Stimulated activated CD8-positive, alpha-beta memory T cell treated with anti-CD3 and anti-CD28 coated beads, Interleukin-7, amount 100 ng/mL, for 24 hours (primary cell): ENCODE measurements at regions not wholly inside any gene's neighbourhood (a gene's known extent, or its start where the extent isn't known, plus 50 kb on each side); places are given as distances from the start of the nearest gene placed in this dataset.

ENCODE experiments used
- DNase-seq: peaks from one replicate; pipeline ENCODE4 v3.0.0-alpha.2; 2020; ENCODE audit warnings: low read depth

DNA sequence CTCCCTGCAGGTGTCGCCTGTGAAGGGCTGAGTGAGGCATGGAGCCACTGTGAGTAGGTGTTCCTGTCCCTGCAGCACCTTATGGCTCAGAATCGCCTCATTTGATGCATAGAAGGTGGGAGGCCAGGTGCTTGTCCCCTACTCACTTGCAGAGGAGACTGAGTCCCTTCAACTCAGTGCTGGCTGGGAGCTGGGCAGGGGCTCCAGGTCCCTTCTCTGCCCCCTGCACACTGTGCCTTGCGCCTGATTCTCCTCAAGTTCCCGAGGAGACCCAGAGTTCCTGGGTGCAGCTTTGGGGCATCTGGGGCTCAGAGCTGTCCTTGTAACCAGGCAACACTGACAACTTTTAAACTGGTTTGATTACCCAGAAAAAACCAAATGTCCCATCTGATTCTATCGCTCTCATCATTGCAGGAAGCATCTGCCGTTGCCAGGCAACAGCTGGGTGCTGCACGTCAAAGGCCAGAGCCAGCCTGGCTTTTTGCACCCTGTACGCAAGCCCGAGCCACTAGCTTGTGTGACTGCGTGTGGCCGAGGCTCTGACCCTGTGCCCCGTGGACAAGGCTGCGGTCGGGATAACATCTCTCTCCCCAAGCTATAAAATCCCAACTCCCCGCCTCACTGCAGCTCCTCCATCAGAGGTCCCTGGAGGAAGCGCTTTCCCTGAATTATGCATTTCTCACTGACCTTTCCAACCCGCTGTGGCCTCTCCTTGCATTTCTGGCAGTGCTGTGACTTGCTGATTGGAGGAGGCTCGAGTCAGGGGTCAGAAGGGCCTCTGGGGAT lies 130.8 kb upstream of the HDAC4 start:
- no peak for DNase-seq

DNA sequence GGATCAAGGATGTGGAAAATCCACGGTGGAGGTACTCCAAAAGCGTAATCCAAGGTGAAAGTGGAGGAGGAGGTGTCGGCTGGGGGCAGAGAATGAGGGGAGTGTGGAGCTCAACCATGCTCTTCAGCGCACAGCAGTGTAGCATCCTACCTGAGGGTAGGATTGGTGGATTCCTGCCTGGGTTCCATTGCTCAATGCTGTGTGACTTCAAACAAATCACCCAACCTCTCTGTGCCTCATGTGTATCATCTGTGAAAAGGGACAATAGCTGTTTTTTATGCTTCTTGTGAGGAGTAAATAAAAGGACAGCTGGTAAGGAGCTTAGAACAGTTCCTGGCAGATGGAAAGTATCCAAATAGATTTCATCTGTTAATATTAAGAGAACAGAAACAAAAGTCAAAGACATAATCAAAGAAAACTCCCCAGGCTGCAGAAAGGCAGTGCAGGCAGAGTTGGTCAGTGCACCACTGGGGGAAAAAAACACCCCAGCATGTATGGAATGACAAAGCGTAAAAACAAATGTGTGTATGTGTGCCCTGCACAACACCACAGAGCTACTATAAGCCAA lies 130.0 kb upstream of the HDAC4 start:
- DNase-seq: no peak

- DNase-seq: no peak
Measured at GRCh38 chr2:239529313-239530015, 128.6 kb upstream of the HDAC4 start.

DNA sequence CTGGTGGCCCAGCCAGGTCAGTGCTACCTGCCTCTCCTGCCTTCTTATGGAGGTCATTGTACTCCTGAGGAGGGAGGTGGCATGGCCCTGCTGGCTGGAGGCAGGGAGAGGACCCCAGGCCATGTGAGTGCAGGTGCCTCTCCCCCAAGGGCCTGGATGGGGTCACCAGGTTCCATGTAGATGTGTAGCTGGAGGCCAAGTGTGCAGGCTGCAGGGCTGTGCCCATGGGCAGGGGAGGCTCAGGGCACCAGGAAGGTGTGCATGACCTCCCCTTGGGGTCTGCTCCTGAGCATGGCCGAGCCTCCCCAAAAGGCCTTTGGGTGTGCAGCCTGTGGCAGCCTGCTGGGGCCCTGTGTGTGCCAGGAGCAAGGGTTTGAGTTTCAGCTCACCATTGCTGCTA lies 128.1 kb upstream of the HDAC4 start:
- no peak for DNase-seq

- DNase-seq: no peak
Measured at GRCh38 chr2:239528146-239528545, 127.3 kb upstream of the HDAC4 start.

DNA sequence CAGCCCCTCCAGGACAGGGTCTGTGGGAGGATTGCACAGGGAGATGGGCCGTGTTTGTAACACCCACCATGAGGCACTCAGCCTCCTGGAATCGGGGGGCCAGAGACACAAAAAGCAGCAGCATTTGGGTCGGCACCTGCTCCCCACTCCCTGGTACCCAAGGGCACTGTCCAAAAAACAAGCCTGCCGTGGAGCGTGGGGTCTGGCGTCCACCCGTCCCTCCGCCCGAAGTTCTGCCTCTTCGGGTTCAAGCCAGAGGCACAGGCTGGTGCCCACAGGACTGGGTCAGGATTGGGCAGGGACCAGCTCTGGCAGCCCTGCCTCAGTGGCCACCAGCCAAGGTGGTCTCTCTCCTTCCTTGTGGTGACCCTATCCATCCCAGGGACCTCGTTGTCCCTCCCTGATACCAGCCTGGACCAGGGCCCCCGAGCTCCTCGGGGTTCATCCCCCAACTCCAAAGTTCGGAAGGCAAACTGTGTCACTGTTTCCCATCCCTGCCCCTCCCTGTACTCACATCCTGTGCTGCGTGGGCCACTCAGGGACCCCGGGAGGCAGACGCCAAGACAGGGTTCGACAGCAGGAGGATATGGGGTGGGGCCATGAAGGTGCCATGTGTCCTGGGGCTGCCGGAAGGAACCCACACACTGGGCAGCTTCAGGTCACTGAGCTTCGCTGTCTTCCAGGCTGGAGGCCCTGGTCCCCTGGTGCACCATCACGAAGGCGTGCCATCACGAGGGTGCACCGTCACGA lies 126.0 kb upstream of the HDAC4 start:
- DNase-seq: no peak

DNA sequence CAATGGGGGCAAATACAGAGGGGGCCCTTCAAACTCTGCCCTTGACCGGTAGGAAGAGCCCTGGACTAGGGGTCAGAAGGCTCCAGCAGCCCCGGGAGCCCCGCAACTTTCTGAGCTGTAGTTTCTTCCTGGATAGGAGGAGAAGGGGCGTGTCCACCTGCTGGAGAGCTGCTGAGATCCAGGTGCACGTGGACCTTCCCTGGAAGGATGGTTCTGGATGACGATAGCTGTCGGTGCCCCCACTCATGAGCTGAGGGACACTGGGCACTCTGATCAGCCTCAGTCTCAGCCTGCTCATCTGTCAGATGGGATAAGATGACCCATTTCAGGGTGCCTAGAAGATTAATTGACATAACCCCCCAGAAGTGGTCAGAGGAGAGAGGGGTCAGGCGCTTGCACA lies 125.2 kb upstream of the HDAC4 start:
- no peak for DNase-seq

DNA sequence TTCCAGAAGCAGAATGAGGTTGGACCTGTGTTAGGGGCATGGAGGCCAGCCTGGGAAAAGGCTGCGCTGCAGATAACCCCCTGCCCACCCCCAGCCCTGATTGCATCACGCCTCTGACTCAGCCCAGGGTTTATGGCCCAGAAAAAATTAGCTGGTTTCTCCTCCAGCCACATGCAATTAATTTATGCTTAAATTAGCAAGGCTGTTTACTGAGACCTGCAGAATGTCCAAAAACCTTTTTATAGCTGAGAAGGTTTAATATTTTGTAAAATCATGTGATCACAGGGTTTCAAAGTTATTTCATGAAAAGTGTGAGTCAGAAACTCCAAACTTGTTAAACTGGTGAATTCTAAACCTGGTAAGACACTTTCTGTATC lies 123.1 kb upstream of the HDAC4 start:
- no peak for DNase-seq

DNA sequence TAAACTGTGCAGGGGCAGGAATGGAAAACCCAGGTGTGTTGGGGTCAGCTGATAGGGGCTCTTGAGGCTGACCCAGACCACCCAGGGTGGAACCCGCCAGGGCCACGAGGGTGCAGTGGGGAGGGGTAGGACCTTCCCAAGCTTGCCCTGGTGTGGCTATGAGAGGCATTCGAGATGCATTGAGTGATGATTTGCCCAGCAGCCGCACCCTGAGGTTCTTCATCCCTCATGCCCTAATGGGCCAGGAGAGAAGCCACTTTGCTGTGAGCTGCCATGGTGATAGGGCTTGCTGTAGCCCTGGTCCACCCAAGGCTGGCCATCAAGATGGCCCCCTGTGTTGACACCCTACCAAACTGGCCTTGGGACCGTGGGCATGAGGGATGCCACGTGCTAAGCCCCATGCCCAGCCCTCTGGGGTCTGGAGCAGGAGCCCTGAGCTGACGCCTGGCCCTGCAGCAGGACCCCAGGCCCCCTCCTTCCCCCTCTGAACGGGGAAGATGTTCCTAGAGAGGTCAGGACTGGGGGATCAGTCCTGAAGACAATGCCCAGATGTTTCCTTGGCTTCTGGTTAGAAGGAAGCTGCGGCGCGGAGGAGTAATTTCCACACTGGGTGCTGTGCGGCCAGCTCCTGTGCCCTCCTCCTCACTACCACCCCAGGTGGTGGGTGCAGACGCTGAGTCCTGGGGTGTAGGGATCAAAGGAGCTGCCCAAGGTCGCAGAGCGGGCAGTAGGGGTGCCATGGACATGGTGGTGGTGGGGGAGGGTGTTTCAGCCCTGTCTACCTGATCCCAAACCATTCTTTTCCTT lies 122.5 kb upstream of the HDAC4 start:
- no peak for DNase-seq

DNA sequence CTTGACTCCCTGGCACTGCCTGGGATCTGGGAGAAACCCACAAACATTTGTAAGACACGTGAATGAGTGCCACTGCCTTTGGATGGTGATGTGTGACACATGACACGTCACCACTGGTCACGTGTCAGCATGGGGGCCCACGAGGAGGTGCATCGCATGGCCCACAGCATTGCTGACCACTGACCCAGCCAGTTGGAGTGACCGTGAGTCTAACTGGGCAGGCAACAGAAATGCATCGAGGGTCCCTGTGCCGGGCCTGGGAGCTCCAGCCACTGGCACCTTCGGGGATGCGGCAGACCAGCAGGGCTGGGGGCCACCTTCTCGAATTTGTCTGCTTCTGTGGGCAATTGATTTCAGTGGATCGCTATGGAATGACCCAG lies 121.9 kb upstream of the HDAC4 start:
- no peak for DNase-seq

DNA sequence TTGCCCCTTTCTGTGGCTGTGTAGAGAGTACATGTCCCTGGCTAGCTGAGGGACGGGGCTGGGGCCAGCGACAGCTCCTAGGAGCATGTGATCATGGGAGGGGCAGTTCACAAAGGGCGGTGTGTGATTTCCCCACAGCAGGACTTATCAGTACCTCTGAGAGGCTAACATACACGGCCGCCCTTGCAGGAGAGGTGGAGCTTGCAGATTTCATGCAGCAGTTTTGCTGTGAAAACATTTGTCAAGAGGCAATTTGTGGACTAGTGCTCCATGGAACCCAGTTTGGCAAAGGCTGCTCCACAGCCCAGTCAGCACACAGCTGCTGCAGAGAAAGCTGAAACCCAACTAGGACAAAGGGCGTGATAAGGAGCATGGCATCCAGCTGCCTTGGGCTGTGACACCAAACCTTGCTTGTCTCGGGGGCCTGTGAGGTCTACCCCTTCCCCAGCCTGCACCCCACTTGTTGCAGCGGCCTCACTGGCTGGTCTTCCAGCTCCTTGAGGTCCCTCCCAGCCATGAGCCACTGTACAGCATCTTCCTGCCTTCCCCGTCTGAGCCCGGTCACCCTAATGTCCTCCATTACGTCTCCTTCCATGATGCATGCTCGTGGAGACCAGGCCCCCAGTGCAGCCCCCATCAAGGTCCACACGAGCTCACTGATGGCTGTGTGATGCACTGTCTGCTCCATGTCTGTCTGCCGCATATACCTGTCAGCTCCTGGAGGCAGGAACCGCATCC lies 121.4 kb upstream of the HDAC4 start:
- no peak for DNase-seq

- no peak for DNase-seq
Measured at GRCh38 chr2:239521518-239521815, 120.6 kb upstream of the HDAC4 start.

DNA sequence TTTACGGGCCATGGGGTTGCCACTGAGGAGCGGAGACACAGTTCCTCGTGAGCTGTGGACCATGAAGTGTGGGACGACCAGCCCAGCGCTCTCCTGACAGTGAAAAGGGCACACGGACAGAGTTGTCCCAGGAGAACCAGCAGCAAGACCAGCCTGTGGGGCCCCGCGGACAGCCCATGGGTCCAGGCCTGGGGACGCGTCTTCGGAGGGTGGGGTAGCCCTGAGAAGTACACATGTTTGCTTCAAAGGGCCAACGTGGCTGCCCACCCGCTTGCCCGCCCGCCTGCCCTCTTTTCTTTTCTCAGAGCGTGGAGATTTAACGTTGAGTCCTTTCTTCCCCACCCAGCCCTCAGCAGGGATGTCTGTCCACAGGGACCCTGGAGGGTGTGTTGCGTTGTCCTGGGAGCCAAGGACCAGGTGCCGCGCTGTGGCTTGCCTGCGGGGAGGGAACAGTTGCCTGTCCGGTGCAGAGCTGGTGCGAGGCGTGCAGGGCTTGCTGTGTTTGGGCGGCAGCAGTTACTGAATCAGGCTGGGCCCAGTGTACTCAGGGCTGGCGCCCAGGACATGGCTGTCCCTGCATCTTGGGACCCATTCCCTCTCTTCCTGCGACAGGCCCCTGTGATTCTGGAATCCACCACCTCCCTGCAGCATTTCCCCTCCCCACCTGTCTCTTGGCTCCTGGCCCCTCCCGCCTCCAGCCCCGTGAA lies 120.1 kb upstream of the HDAC4 start:
- DNase-seq: no peak

GRCh38 chr2:239519921-239520585 lies 119.2 kb upstream of the HDAC4 start:
- DNase-seq: no peak

- DNase-seq: no peak
Measured at GRCh38 chr2:239519089-239519920, 118.5 kb upstream of the HDAC4 start.

GRCh38 chr2:239518286-239519088 lies 117.7 kb upstream of the HDAC4 start:
- no peak for DNase-seq

DNA sequence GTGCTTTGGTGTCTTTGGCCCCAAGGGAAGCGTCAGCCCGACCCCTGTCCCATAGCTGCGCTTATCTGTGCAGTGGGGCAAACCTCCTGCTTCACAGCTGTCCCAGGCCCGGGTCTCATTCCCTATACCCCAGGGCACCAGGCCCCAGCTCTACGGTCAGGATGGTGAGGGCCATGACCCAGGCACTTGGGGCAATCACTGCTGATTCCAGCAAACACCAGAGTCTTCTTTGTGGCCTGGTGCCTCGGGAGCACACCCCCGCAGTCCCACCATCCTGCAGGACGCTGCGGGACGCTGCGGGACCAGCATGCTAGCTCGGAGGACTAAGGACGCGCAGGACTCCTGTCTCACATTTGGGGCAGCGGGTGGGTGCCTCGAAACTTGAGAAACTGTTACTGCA lies 116.9 kb upstream of the HDAC4 start:
- DNase-seq: no peak

DNA sequence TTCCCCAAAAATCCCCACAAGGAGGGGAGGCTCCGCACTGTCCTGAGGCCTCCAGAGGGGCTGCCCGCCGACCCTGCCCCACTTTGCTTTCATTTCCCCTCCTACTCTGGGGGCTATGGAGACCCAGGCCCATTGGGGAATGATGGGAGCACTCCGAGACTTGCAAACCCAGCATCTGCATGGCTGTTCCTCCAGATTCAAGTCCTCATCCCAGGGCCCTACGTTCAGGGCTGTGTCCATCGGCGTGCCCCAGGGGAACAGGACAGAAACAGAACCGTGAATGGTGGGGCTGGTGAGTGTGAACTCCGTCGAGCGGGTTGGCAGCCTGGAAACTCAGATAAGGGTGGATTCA lies 116.1 kb upstream of the HDAC4 start:
- no peak for DNase-seq
